ENCODE measurements at regions not wholly inside any gene's neighbourhood (a gene's known extent, or its start where the extent isn't known, plus 50 kb on each side); places are given as distances from the start of the nearest gene placed in this dataset.
"Not testable (repeated sequence)": the region's sequence is repeated elsewhere in the genome, so short reads cannot be mapped to it uniquely, and the experiment has no call there.

- no peak for DNase-seq
Observed at GRCh38 chr7:29619111-29619510, 55.5 kb downstream of the PRR15 start.

GRCh38 chr7:29619848-29620555 is 56.4 kb downstream of the PRR15 start:
- DNase-seq, result no peak

GRCh38 chr7:29620556-29620930 is 56.9 kb downstream of the PRR15 start:
- no peak for DNase-seq

- no peak for DNase-seq
Observed at GRCh38 chr7:29622335-29623265, 59.0 kb downstream of the PRR15 start.

GRCh38 chr7:29623973-29624372 is 60.3 kb downstream of the PRR15 start:
- no peak for DNase-seq

GRCh38 chr7:29626730-29627129 is 63.1 kb downstream of the PRR15 start:
- DNase-seq, result no peak

- no peak for DNase-seq
Observed at GRCh38 chr7:29627631-29628030, 64.0 kb downstream of the PRR15 start.

GRCh38 chr7:29629507-29629906 is 65.9 kb downstream of the PRR15 start:
- no peak for DNase-seq

GRCh38 chr7:29635067-29636008 is 71.7 kb downstream of the PRR15 start:
- DNase-seq, result not testable (repeated sequence)

- DNase-seq, result no peak
Observed at GRCh38 chr7:29636009-29636351, 72.3 kb downstream of the PRR15 start.

- DNase-seq, result no peak
Observed at GRCh38 chr7:29637374-29637773, 73.7 kb downstream of the PRR15 start.

- not testable (repeated sequence) for DNase-seq
Observed at GRCh38 chr7:29638841-29639240, 75.2 kb downstream of the PRR15 start.

- DNase-seq, result no peak
Observed at GRCh38 chr7:29639386-29639785, 75.8 kb downstream of the PRR15 start.

- DNase-seq, result peak in 1 of 2 experiments; percentile 5
Observed at GRCh38 chr7:29639886-29640595, 76.4 kb downstream of the PRR15 start.

- no peak for DNase-seq
Observed at GRCh38 chr7:29641651-29642050, 78.0 kb downstream of the PRR15 start.

- DNase-seq, result no peak
Observed at GRCh38 chr7:29642494-29643155, 79.0 kb downstream of the PRR15 start.

GRCh38 chr7:29646116-29646515 is 82.5 kb downstream of the PRR15 start:
- DNase-seq, result not testable (repeated sequence)

GRCh38 chr7:29647020-29647654 is 83.5 kb downstream of the PRR15 start:
- DNase-seq, result no peak

GRCh38 chr7:29647691-29648210 is 84.1 kb downstream of the PRR15 start:
- not testable (repeated sequence) for DNase-seq

- DNase-seq, result no peak
Observed at GRCh38 chr7:29649028-29649716, 85.5 kb downstream of the PRR15 start.

Measured in NCI-H187 (cell line).